ENCODE measurements at regions not wholly inside any gene's neighbourhood (a gene's known extent, or its start where the extent isn't known, plus 50 kb on each side); places are given as distances from the start of the nearest gene placed in this dataset.
A peak's percentile ranks its signal among the peaks of the same experiment; 100 is the strongest.
"Not testable (repeated sequence)": the region's sequence is repeated elsewhere in the genome, so short reads cannot be mapped to it uniquely, and the experiment has no call there.

DNA sequence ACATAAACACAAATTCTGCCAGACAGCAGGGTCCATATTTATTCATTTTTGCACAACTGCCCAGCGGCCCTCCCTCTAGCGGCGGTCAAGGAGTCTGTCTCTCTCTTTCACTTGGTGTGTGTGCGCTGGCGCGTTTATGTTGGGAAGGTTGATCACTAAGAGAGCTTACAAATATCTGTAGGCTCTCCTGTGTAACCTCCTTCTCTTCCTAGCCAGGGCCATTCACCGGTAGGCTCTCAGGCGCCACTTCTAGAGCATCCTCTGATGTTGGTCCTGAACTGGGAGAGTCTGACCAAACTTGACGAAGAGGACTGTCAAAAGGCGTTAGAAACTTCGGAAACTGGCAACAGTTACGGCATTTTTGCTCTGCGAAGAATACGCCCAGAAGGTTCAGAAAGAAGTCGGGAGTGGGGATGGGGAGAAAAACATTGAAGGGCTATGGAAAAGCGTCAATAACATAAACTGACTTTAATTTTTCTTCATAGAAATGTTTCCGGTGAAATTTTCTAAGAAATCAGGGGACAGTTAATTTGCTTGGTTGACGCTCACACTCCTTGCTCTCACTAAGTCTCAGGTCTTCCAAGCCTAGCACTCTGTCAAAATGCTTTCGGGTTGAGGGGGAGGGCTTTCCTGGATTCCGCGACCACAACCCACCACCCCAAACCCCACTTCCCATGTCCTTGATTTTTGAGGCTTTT lies 731.1 kb downstream of the ZWINT start:
- ATAC-seq, result peak; percentile 47
- DNase-seq, result no peak
- intact Hi-C loops (cut with micrococcal nuclease), result no loop called here

- intact Hi-C loops (cut with micrococcal nuclease), result no loop called here
- ATAC-seq (no peak), DNase-seq (no peak)
Observed at GRCh38 chr10:55628260-55628701, 732.8 kb downstream of the ZWINT start.

- intact Hi-C loops (cut with micrococcal nuclease), result no loop called here
- no peak for DNase-seq
Observed at GRCh38 chr10:55627501-55628051, 733.5 kb downstream of the ZWINT start.

DNA sequence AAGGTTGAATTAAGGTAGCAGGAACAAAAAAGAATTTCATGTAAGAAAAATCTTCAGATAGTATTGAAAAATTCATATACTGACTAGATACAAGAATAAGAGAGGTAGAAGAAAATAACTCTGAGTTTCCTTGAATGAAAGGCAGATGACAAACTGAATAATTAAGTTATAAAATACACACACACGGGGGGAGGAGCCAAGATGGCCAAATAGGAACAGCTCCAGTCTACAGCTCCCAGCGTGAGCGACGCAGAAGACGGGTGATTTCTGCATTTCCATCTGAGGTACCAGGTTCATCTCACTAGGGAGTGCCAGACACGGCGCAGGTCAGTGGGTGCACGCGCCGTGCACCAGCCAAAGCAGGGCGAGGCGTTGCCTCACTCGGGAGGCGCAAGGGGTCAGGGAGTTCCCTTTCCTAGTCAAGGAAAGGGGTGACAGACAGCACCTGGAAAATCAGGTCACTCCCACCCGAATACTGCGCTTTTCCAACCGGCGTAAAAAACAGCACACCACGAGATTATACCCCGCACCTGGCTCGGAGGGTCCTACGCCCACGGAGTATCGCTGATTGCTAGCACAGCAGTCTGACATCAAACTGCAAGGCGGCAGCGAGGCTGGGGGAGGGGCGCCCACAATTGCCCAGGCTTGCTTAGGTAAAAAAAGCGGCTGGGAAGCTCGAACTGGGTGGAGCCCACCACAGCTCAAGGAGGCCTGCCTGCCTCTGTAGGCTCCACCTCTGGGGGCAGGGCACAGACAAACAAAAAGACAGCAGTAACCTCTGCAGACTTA lies 759.2 kb downstream of the ZWINT start:
- DNase-seq; intact Hi-C loops (cut with micrococcal nuclease); ATAC-seq: not testable (repeated sequence)

More at GRCh38 chr10:55627501-55628051, 733.5 kb downstream of the ZWINT start:
- no peak for ATAC-seq

- DNase-seq (no peak), ATAC-seq (no peak)
- intact Hi-C loops (cut with micrococcal nuclease), result no loop called here
Observed at GRCh38 chr10:55551603-55552002, 750.6 kb upstream of the PCDH15 start.

GRCh38 chr10:55550236-55550635 lies 749.2 kb upstream of the PCDH15 start:
- no peak for ATAC-seq
- no peak for DNase-seq
- intact Hi-C loops (cut with micrococcal nuclease), result no loop called here

DNA sequence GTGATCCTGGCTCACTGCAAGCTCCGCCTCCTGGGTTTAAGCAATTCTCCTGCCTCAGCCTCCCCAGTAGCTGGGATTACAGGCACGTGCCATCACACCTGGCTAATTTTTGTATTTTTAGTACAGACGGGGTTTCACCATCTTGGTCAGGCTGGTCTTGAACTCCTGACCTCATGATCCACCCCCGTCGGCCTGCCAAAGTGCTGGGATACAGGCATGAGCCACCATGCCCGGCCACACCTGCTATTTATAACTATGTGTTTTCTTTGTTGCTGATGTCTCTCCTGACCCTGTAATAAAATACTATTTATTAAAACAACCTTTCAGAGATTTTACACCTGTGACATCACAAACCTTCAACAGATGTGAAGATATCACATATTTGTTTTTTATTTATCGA lies 736.5 kb upstream of the PCDH15 start:
- DNase-seq; ATAC-seq; intact Hi-C loops (cut with micrococcal nuclease): not testable (repeated sequence)

- ATAC-seq (no peak), DNase-seq (no peak)
- intact Hi-C loops (cut with micrococcal nuclease), result no loop called here
Observed at GRCh38 chr10:55519264-55519663, 718.2 kb upstream of the PCDH15 start.

GRCh38 chr10:55518416-55518815 lies 717.4 kb upstream of the PCDH15 start:
- ATAC-seq; DNase-seq; intact Hi-C loops (cut with micrococcal nuclease): not testable (repeated sequence)

- no peak for ATAC-seq
- DNase-seq, result no peak
- intact Hi-C loops (cut with micrococcal nuclease), result no loop called here
Observed at GRCh38 chr10:55509168-55509567, 708.1 kb upstream of the PCDH15 start.

DNA sequence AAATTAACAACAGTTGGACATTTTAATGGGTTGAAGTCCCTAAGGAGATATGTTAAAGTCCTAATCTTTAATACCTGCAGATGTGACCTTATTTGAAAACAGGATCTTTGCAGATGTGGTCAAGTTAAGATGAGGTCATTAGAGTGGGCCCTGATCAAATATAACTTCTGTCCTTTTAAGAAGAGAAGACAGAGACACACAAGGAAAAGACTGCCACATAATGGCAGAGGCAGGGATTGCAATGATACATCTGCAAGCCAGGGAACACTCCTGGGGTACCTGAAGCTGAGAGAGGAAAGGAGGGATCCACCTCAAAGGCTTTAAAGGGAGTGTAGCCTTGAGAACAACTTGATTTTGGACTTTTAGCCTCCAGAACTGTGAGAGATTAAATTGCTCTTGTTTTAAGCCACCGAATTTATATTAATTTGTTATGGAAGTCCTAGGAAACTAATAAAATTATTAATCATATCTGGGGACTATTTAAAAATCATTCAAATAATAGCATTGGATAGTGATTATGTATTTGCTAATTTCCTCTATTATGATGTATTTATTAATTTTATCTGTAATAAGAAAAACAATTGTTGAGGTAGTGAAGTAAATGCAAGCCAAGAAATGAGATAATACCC lies 700.0 kb upstream of the PCDH15 start:
- ATAC-seq (no peak), DNase-seq (no peak)
- intact Hi-C loops (cut with micrococcal nuclease), result no loop called here

GRCh38 chr10:55497893-55498499 lies 697.0 kb upstream of the PCDH15 start:
- DNase-seq, result no peak
- intact Hi-C loops (cut with micrococcal nuclease), result no loop called here
- no peak for ATAC-seq

DNA sequence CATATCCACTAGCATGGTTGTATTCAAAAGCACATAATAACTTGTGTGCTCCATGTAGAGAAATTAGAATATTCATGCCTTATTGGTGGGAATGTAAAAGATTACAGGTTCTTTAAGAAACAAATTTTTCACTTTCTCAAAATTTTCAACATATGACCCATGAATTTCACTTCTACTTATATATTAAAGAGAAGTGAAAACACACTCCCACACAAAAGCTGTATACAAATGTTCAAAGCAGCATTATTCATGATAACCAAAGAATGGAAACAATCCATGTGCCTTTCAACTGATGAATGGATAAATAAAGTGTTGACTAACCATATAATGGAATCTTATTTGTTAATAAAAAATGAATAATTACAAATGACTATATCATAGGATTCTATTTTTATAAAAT lies 694.5 kb upstream of the PCDH15 start:
- DNase-seq (no peak), ATAC-seq (no peak)
- intact Hi-C loops (cut with micrococcal nuclease), result no loop called here

DNA sequence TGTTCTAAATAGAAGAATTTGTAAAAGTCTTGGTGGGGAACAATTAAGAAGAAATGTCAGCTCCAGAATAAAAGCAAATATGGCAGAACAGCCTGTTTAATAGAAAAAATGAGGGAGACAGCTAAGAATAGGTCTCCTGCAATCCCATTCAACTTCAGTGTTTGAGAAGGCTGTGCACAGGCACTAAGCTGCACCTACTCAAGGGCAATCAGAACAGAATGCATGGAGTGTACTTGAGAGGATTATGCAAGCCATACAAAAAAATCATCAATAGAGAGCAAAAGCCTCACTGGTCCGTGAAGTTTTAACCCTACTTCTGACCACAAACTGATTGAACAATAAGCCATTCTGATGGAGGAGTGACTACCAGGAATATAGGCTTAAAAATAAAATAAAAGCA lies 690.7 kb upstream of the PCDH15 start:
- ATAC-seq (no peak), DNase-seq (no peak)
- intact Hi-C loops (cut with micrococcal nuclease), result no loop called here

DNA sequence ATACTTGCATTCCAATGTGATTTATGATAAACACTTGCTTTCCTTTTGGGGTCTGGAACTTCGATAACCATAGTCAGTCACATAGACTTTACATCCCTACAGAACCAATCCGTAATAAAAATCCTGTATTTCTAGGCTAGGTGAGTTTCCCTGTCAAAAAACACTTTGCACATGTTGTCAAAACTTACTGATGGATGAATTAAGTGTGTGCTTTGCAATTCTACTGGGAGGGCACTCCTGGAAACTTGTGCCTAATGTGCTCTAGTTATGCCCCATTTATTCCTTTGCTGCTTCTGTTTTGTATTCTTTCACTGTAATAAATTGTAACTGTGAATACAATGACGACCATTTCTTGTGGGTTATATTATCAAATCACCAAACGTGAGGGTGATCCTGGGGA lies 684.8 kb upstream of the PCDH15 start:
- DNase-seq, result no peak
- intact Hi-C loops (cut with micrococcal nuclease), result no loop called here
- ATAC-seq, result no peak

- ATAC-seq (no peak), DNase-seq (no peak)
- intact Hi-C loops (cut with micrococcal nuclease), result no loop called here
Observed at GRCh38 chr10:55476129-55476528, 675.1 kb upstream of the PCDH15 start.

DNA sequence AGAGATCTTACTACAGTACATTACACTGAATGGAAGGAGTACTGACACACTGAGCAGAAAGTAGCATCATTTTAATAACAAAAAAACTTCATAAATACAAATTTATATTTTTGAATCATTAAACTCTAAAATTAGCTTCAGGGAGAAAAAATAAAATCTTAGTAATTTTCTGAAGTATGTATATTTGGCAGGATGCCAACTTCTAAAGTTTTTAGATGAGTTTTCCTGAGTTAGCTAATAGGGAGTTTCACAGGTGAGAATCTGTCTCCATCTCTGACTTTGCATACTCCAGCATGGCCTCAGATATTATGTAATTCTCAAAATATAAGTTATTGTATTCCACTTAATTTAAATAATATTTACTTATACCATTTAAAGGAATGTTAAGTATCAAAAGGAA lies 673.2 kb upstream of the PCDH15 start:
- no peak for ATAC-seq
- intact Hi-C loops (cut with micrococcal nuclease), result no loop called here
- DNase-seq, result no peak

GRCh38 chr10:55470840-55471239 lies 669.8 kb upstream of the PCDH15 start:
- no peak for ATAC-seq
- intact Hi-C loops (cut with micrococcal nuclease), result no loop called here
- DNase-seq, result no peak

DNA sequence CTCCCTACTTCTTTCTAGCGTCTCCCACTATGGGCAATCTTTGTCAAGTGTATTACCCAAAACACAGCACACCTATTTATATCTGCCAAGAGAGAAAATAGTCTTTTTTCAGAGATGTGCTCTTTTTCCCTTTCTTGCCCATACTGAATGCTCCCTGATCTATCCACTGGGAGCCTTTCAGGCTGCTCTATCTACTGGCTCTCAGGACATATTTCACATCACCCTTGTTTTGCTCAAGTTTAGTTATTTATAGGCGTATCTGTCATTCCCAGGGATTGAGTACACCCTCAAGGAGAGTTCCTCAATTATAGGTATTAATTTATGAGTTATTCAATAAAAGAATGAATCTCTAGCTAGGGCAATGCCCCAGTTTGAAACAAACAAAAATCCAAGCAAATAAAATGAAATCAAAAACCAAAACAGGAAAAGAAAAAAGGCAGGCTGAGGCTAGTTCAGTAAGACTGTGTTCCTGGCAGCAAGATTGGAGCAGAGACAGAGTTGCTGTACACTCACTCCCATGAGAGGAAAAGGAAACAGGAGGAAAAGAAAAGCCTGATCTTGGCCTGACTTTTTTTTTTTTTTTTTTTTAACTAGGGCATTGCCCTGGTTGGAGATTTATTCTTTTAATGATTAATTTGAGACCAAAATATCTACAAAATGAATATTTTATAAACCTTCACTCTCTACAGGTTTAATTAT lies 665.9 kb upstream of the PCDH15 start:
- intact Hi-C loops (cut with micrococcal nuclease), result no loop called here
- ATAC-seq, result peak; percentile 86
- no peak for DNase-seq
